ENCODE measurements at regions not wholly inside any gene's neighbourhood (a gene's known extent, or its start where the extent isn't known, plus 50 kb on each side); places are given as distances from the start of the nearest gene placed in this dataset.
"Not testable (repeated sequence)": the region's sequence is repeated elsewhere in the genome, so short reads cannot be mapped to it uniquely, and the experiment has no call there.

GRCh38 chr2:37753758-37754157 is 82.3 kb upstream of the CDC42EP3 start:
- Histone ChIP-seq H3K9me3 (ENCODE audit: control insufficient read depth, low read depth, low read length) (no peaks in the 10 kb centered on the region), H2AK5ac (ENCODE audit: insufficient read length, low read length) (no peak overlapping the region), H4K91ac (ENCODE audit: insufficient read length, low read depth, low read length) (no peak overlapping the region), H2AFZ (ENCODE audit: low read length) (no peak overlapping the region), H4K8ac (replicated peaks; ENCODE audit: insufficient read length, low read depth, low read length) (no peak overlapping the region), H3K14ac (ENCODE audit: insufficient read depth, low read length) (no peak overlapping the region), H2BK12ac (ENCODE audit: insufficient read length, low read depth, low read length) (no peak overlapping the region), H3K4me2 (ENCODE audit: insufficient read depth, insufficient read length, low read length) (no peak overlapping the region), H3K56ac (ENCODE audit: insufficient read length, low read depth, low read length) (no peak overlapping the region), H3K23ac (ENCODE audit: insufficient read length, low read depth, low read length) (no peak overlapping the region), H3K4me1 (ENCODE audit: insufficient read depth, low read length) (no peaks in the 10 kb centered on the region), H3K79me2 (ENCODE audit: insufficient read depth, low read length) (no peaks in the 10 kb centered on the region), H3K23me2 (ENCODE audit: insufficient read length, low read depth, low read length, poor library complexity, severe bottlenecking) (no peaks in the 10 kb centered on the region), H4K20me1 (ENCODE audit: control insufficient read depth, insufficient read depth, insufficient read length) (no peaks in the 10 kb centered on the region), H2BK20ac (ENCODE audit: low read depth, low read length, poor library complexity, severe bottlenecking) (no peak overlapping the region), H2BK15ac (ENCODE audit: low read depth, low read length) (no peak overlapping the region), H2BK120ac (ENCODE audit: low read depth, low read length, poor library complexity, severe bottlenecking) (no peak overlapping the region), H2BK5ac (ENCODE audit: insufficient read length, low read length) (no peak overlapping the region), H3T11ph (ENCODE audit: low read length) (no peak overlapping the region), H3K4ac (ENCODE audit: low read depth, low read length) (no peak overlapping the region), H3K27ac (ENCODE audit: insufficient read length, low read depth, low read length) (no peak overlapping the region), H3K9ac (ENCODE audit: extremely low read depth, insufficient read length, low read length) (no peak overlapping the region), H3K27me3 (ENCODE audit: insufficient read depth, low read length) (no peaks in the 10 kb centered on the region), H3K79me1 (ENCODE audit: insufficient read depth, low read depth, low read length, poor library complexity, severe bottlenecking) (no peaks in the 10 kb centered on the region), H4K5ac (ENCODE audit: insufficient read length, low read depth, low read length) (no peak overlapping the region), H3K18ac (ENCODE audit: insufficient read length, low read depth, low read length) (no peak overlapping the region)
- no peak for DNase-seq
- WGBS (ENCODE audit: extremely low coverage, insufficient read length, low lambda C conversion rate) = no CpG with 5 or more reads among the region's 8 CpGs
- TF ChIP-seq CTCF (conservative IDR thresholded peaks at IDR 0.05) = no peak
- Mint-ChIP-seq H3K4me1 (peaks cover 6% of the 10 kb centered on the region in 2 experiments), H3K27me3 (ENCODE audit: low read depth) (no peaks in the 10 kb centered on the region), H3K4me3 (no peak overlapping the region), H3K27ac (no peak overlapping the region; a peak in 1 of 7 replicates), H3K9me3 (no peaks in the 10 kb centered on the region), H3K36me3 (ENCODE audit: insufficient read depth in 1 of 3, low read depth in 3 of 3) (no peaks in the 10 kb centered on the region)

GRCh38 chr2:37755961-37756559 is 84.6 kb upstream of the CDC42EP3 start:
- not testable (repeated sequence) for H3K27me3 Mint-ChIP-seq (ENCODE audit: low read depth); H3K4me2 ChIP-seq (ENCODE audit: insufficient read depth, insufficient read length, low read length); H3K23ac ChIP-seq (ENCODE audit: insufficient read length, low read depth, low read length); H3K4ac ChIP-seq (ENCODE audit: low read depth, low read length); H3K79me1 ChIP-seq (ENCODE audit: insufficient read depth, low read depth, low read length, poor library complexity, severe bottlenecking); H3K27ac ChIP-seq (ENCODE audit: insufficient read length, low read depth, low read length); H3K79me2 ChIP-seq (ENCODE audit: insufficient read depth, low read length); H3K9ac ChIP-seq (ENCODE audit: extremely low read depth, insufficient read length, low read length); H3K36me3 Mint-ChIP-seq (ENCODE audit: insufficient read depth in 1 of 3, low read depth in 3 of 3); H3K9me3 ChIP-seq (ENCODE audit: control insufficient read depth, low read depth, low read length); H3K56ac ChIP-seq (ENCODE audit: insufficient read length, low read depth, low read length); H4K91ac ChIP-seq (ENCODE audit: insufficient read length, low read depth, low read length); H2BK12ac ChIP-seq (ENCODE audit: insufficient read length, low read depth, low read length); H3K9me3 Mint-ChIP-seq; H4K8ac ChIP-seq (replicated peaks; ENCODE audit: insufficient read length, low read depth, low read length); H3K27me3 ChIP-seq (ENCODE audit: insufficient read depth, low read length); H2AFZ ChIP-seq (ENCODE audit: low read length); H3K4me1 ChIP-seq (ENCODE audit: insufficient read depth, low read length); H3K14ac ChIP-seq (ENCODE audit: insufficient read depth, low read length); H3T11ph ChIP-seq (ENCODE audit: low read length); H2BK20ac ChIP-seq (ENCODE audit: low read depth, low read length, poor library complexity, severe bottlenecking); H3K23me2 ChIP-seq (ENCODE audit: insufficient read length, low read depth, low read length, poor library complexity, severe bottlenecking); H2BK120ac ChIP-seq (ENCODE audit: low read depth, low read length, poor library complexity, severe bottlenecking); DNase-seq; H3K18ac ChIP-seq (ENCODE audit: insufficient read length, low read depth, low read length); H3K4me3 Mint-ChIP-seq; H2BK15ac ChIP-seq (ENCODE audit: low read depth, low read length); H2AK5ac ChIP-seq (ENCODE audit: insufficient read length, low read length); H3K4me1 Mint-ChIP-seq; H4K5ac ChIP-seq (ENCODE audit: insufficient read length, low read depth, low read length); H4K20me1 ChIP-seq (ENCODE audit: control insufficient read depth, insufficient read depth, insufficient read length); H2BK5ac ChIP-seq (ENCODE audit: insufficient read length, low read length)
- 0 out of 7 replicates have a peak overlapping the region, but pooled peaks of 1 of the 3 experiments have one; percentile 33 for H3K27ac Mint-ChIP-seq
- WGBS (ENCODE audit: extremely low coverage, insufficient read length, low lambda C conversion rate) = no CpG with 5 or more reads among the region's 1 CpG
